Heart left ventricle (tissue), 13 donors: ENCODE measurements at regions not wholly inside any gene's neighbourhood (a gene's known extent, or its start where the extent isn't known, plus 50 kb on each side); places are given as distances from the start of the nearest gene placed in this dataset.

ENCODE experiments used
- POLR2A ChIP-seq, 2 donors: fragments of 450-650 bp; IDR thresholded peaks; one replicate each; pipeline ENCODE4 v1.6.1; 2017; ENCODE audit warnings: antibody characterized with exemption in 2 of 2, mild to moderate bottlenecking in 2 of 2, moderate library complexity in 2 of 2
- TF ChIP-seq, protein P1 (sequence below), 12 donors: fragments of 200-600 bp; sonication (generic) in 4 of 12; IDR thresholded peaks; one replicate each; pipeline versions ENCODE4 v1.5.0 to v1.8.0; 2018 to 2022; ENCODE audit warnings: antibody characterized with exemption in 12 of 12, mild to moderate bottlenecking in 5 of 12
- donor health status: ischemic (EF 13 %, LVEDD 7.1; RV severe dilation, severe dysfunction).
- donor health status: DM: no; HTN: yes; CAD: no.
- donor health status: DM: no; HTN: no; CAD: no.
- donor health status: ischemic (EF 25% LVEDD 6.9; RV normal size, moderate dysfunction).
- donor health status: ischemic (EF 25% LVEDD 5.7; RV mildly dilated, moderate dysfunction).
- donor health status: ischemic (EF 35%, LVEDD 5.7; RV mildly dilated, moderate dysfunction).
- donor health status: nonischemic (EF 11% LVEDD 7.7; RV severe dilation, severe dysfunction).
- donor health status: DM: yes; HTN: yes; CAD: no.
- donor health status: PGD.
- donor health status: ischemic (EF 29% LVEDD 5.4; RV normal size, mild dysfunction).
- donor health status: nonischemic (EF 23%, LVEDD 6.1; RV moderate dilation, normal function).

DNA sequence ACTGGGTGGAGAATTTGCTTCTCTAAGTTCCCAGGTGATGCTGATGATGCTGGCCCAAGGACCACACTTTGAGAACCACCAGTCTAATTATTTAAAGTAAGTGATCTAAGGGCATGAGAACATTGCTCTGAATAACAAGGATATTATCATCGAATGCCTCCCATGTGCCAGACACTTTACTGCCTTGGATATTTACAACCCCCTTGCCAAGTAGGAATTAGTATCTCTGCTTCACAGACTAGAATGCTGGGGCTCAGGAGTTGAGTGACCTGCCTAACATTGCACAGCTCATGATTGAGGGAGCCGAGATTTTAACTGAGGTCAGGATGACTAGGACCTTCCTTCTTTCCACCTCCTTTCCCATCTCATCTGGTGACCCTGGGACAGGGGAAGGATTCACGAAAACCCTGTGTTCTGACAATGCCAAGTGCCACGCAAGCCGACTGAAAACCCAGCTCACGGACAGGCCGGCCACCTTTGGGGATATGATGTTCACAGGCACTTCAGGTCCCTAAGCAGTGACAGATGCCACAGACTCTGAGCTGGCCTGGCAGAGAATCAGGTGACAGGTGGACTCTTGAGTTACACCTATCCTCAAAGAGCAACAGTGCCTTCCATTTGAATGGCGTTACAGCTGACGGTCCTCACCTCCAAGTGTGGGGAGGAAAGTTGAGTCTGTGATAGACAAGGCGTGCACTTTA lies 230.7 kb downstream of the TOMM20 start:
- TF ChIP-seq, protein P1, sequence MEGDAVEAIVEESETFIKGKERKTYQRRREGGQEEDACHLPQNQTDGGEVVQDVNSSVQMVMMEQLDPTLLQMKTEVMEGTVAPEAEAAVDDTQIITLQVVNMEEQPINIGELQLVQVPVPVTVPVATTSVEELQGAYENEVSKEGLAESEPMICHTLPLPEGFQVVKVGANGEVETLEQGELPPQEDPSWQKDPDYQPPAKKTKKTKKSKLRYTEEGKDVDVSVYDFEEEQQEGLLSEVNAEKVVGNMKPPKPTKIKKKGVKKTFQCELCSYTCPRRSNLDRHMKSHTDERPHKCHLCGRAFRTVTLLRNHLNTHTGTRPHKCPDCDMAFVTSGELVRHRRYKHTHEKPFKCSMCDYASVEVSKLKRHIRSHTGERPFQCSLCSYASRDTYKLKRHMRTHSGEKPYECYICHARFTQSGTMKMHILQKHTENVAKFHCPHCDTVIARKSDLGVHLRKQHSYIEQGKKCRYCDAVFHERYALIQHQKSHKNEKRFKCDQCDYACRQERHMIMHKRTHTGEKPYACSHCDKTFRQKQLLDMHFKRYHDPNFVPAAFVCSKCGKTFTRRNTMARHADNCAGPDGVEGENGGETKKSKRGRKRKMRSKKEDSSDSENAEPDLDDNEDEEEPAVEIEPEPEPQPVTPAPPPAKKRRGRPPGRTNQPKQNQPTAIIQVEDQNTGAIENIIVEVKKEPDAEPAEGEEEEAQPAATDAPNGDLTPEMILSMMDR (IDR thresholded peaks at IDR 0.05) = no peak
- no peak for TF ChIP-seq POLR2A (IDR thresholded peaks at IDR 0.05)
